HCT116 (cell line): ENCODE measurements at regions not wholly inside any gene's neighbourhood (a gene's known extent, or its start where the extent isn't known, plus 50 kb on each side); places are given as distances from the start of the nearest gene placed in this dataset.

Experiments used
- ATAC-seq: fragments of 200-7000 bp; cut with Tn5 transposase; 2 replicates; pipeline ENCODE4 v1.9.1; 2020; ENCODE audit warnings: mild to moderate bottlenecking, moderate library complexity
- BruUV-seq: library from RNA; stranded (reverse); fragments of 400-500 nt; replicated peaks from 2 replicates; lab custom pipeline; 2021; lab: Mats Ljungman, UMichigan
- CTCF ChIA-PET: fragments of 300-600 bp; sonication (Branson Sonifier 250); formaldehyde crosslinking; loops from one replicate; lab custom pipeline; 2021; ENCODE audit warnings: antibody characterized with exemption; lab: Charles Lee
- POLR2A ChIA-PET: fragments of 300-600, 350-600 bp; sonication (Branson Sonifier 250); formaldehyde crosslinking; loops from one replicate; lab custom pipeline; 2021; ENCODE audit warnings: antibody characterized with exemption; lab: Charles Lee
- RAD21 ChIA-PET, 2 experiments: fragments of 300-600 bp; sonication (Branson Sonifier 250); formaldehyde crosslinking; loops; one replicate each; lab custom pipeline; 2023; ENCODE audit warnings: low total read pairs in 2 of 2; ENCODE audit not compliant: uncharacterized antibody in 2 of 2, unreplicated experiment in 2 of 2, low non-redundant PET in 1 of 2; lab: Charles Lee
- DNase-seq: peaks from one replicate; pipeline ENCODE4 v3.0.0-alpha.2; 2010; ENCODE audit warnings: low read depth, low spot score
- H2AFZ ChIP-seq: fragments of 200-600 bp; shearing (Covaris generic), sonication (generic); 2 replicates; pipeline ENCODE4 v1.6.1; 2017; ENCODE audit warnings: low read depth, mixed run types, mixed read lengths, antibody characterized with exemption, low read length; ENCODE audit not compliant: poor library complexity, severe bottlenecking
- H3K27ac ChIP-seq: 2 replicates; pipeline ENCODE4 v1.5.1; 2012; ENCODE audit warnings: low read depth, low read length
- H3K27me3 ChIP-seq: fragments of 200-600 bp; sonication (generic); 2 replicates; pipeline ENCODE4 v1.6.1; 2016; ENCODE audit warnings: mixed run types, low read length, mixed read lengths; ENCODE audit not compliant: insufficient read depth
- H3K36me3 ChIP-seq, 2 experiments: fragments of 200-500 bp in 1 of 2; fragments of 200-600 bp in 1 of 2; sonication (Bioruptor generic) in 1 of 2; sonication (generic) in 1 of 2; 2 replicates each; pipeline versions ENCODE4 v1.5.1 to v1.6.1; 2014 to 2016; ENCODE audit warnings: low read length in 2 of 2, inconsistent platforms in 1 of 2, mixed read lengths in 1 of 2, mixed run types in 1 of 2; ENCODE audit not compliant: insufficient read depth in 2 of 2, control insufficient read depth in 1 of 2
- H3K4me1 ChIP-seq, 2 experiments: fragments of 200-600 bp in 1 of 2; sonication (generic) in 1 of 2; 2 replicates each; pipeline versions ENCODE4 v1.5.1 to v1.6.1; 2012 to 2017; ENCODE audit warnings: low read length in 2 of 2, inconsistent platforms in 1 of 2, mild to moderate bottlenecking in 1 of 2, mixed read lengths in 1 of 2, mixed run types in 1 of 2, moderate library complexity in 1 of 2; ENCODE audit not compliant: insufficient read depth in 2 of 2, control insufficient read depth in 1 of 2
- H3K4me2 ChIP-seq: fragments of 200-600 bp; sonication (generic); 2 replicates; pipeline ENCODE4 v1.6.1; 2017; ENCODE audit warnings: mixed run types, low read length, mixed read lengths
- H3K4me3 ChIP-seq, 2 experiments: fragments of 200-600 bp in 1 of 2; sonication (generic) in 1 of 2; replicated peaks in 1 of 2; 2 replicates each; pipeline ENCODE4 v1.5.1; 2011 to 2016; ENCODE audit warnings: low read length in 2 of 2, control low read depth in 1 of 2, low read depth in 1 of 2, mild to moderate bottlenecking in 1 of 2, mixed read lengths in 1 of 2, mixed run types in 1 of 2
- H3K79me2 ChIP-seq: fragments of 200-600 bp; sonication (generic); 2 replicates; pipeline ENCODE4 v1.6.1; 2017; ENCODE audit warnings: mild to moderate bottlenecking, mixed run types, low read length, moderate library complexity, mixed read lengths; ENCODE audit not compliant: insufficient read depth
- H3K9ac ChIP-seq: fragments of 200-600 bp; sonication (generic); 2 replicates; pipeline ENCODE4 v1.6.1; 2016; ENCODE audit warnings: low read length, mixed read lengths
- H3K9me2 ChIP-seq: fragments of 200-600 bp; sonication (generic), shearing (Covaris generic); 2 replicates; pipeline ENCODE4 v1.6.1; 2017; ENCODE audit warnings: mixed run types, mild to moderate bottlenecking, moderate library complexity; ENCODE audit not compliant: insufficient read depth
- H3K9me3 ChIP-seq, 2 experiments: fragments of 200-500 bp in 1 of 2; fragments of 200-600 bp in 1 of 2; sonication (Bioruptor generic) in 1 of 2; sonication (generic) in 1 of 2; 2 replicates each; pipeline ENCODE4 v1.6.1; 2014 to 2017; ENCODE audit warnings: low read length in 2 of 2, mixed read lengths in 2 of 2, inconsistent platforms in 1 of 2, low read depth in 1 of 2, mild to moderate bottlenecking in 1 of 2, mixed run types in 1 of 2, moderate library complexity in 1 of 2; ENCODE audit not compliant: control insufficient read depth in 1 of 2, insufficient read depth in 1 of 2
- H4K20me1 ChIP-seq: fragments of 200-600 bp; sonication (generic), shearing (Covaris generic); 2 replicates; pipeline ENCODE4 v1.6.1; 2017; ENCODE audit warnings: mixed run types, mild to moderate bottlenecking, moderate library complexity; ENCODE audit not compliant: insufficient read depth
- CBX3 ChIP-seq: IDR thresholded peaks from 2 replicates; pipeline ENCODE4 v1.6.1; 2012; ENCODE audit warnings: low read depth
- CEBPB ChIP-seq: IDR thresholded peaks from 2 replicates; pipeline ENCODE4 v1.6.1; 2012; ENCODE audit warnings: low read depth
- CTCF ChIP-seq, 3 experiments: fragments of 200-600 bp in 1 of 3; sonication (generic) in 1 of 3; IDR thresholded peaks in 2 of 3; conservative IDR thresholded peaks in 1 of 3; 2 replicates each; pipeline ENCODE4 v1.5.1; 2012 to 2017; ENCODE audit warnings: low read depth in 2 of 3, low read length in 2 of 3, antibody characterized with exemption in 1 of 3, borderline replicate concordance in 1 of 3, control low read depth in 1 of 3, mild to moderate bottlenecking in 1 of 3, mixed read lengths in 1 of 3, mixed run types in 1 of 3, moderate library complexity in 1 of 3; ENCODE audit not compliant: insufficient read depth in 1 of 3
- EGR1 ChIP-seq: IDR thresholded peaks from 2 replicates; pipeline ENCODE4 v1.6.1; 2012; ENCODE audit warnings: low read depth
- ELF1 ChIP-seq: IDR thresholded peaks from 2 replicates; pipeline ENCODE4 v1.6.1; 2012; ENCODE audit warnings: low read depth, borderline replicate concordance
- EZH2 ChIP-seq: fragments of 200-600 bp; sonication (generic); IDR thresholded peaks from 2 replicates; pipeline ENCODE4 v1.6.1; 2017; ENCODE audit warnings: antibody characterized with exemption, mixed run types
- EZH2phosphoT487 ChIP-seq: fragments of 200-600 bp; IDR thresholded peaks from 2 replicates; pipeline ENCODE4 v1.6.1; 2018; ENCODE audit warnings: antibody characterized with exemption, borderline replicate concordance
- FOSL1 ChIP-seq: IDR thresholded peaks from 2 replicates; pipeline ENCODE4 v1.6.1; 2012; ENCODE audit warnings: low read depth
- JUND ChIP-seq: IDR thresholded peaks from 2 replicates; pipeline ENCODE4 v1.6.1; 2012
- POLR2A ChIP-seq: IDR thresholded peaks from 2 replicates; pipeline ENCODE4 v1.7.0; 2011; ENCODE audit warnings: borderline replicate concordance; ENCODE audit not compliant: insufficient read depth, insufficient read length; ENCODE audit errors: extremely low read depth
- POLR2AphosphoS5 ChIP-seq: IDR thresholded peaks from 2 replicates; pipeline ENCODE4 v1.6.1; 2011; ENCODE audit warnings: mild to moderate bottlenecking, low read depth, low read length, moderate library complexity
- RAD21 ChIP-seq: IDR thresholded peaks from 2 replicates; pipeline ENCODE4 v1.6.1; 2012; ENCODE audit warnings: low read depth, mild to moderate bottlenecking
- REST ChIP-seq: IDR thresholded peaks from 2 replicates; pipeline ENCODE4 v1.6.1; 2012; ENCODE audit warnings: low read depth
- SIN3A ChIP-seq: IDR thresholded peaks from 2 replicates; pipeline ENCODE4 v1.6.1; 2012; ENCODE audit warnings: low read depth
- TCF7L2 ChIP-seq: IDR thresholded peaks from 2 replicates; pipeline ENCODE4 v1.7.0; 2011; ENCODE audit warnings: borderline replicate concordance, inconsistent platforms; ENCODE audit not compliant: insufficient read depth, insufficient read length; ENCODE audit errors: extremely low read depth
- YY1 ChIP-seq: IDR thresholded peaks from 2 replicates; pipeline ENCODE4 v1.6.1; 2011; ENCODE audit warnings: low read length, low read depth, moderate library complexity, mild to moderate bottlenecking; ENCODE audit not compliant: insufficient replicate concordance; ENCODE audit errors: extremely low read depth
- ZFX ChIP-seq: fragments of 450-650 bp; IDR thresholded peaks from 2 replicates; pipeline ENCODE4 v1.6.1; 2017
- intact Hi-C: fragments of 100-400 bp; cut with micrococcal nuclease; formaldehyde crosslinking; loops from 2 replicates; pipeline ENCODE4 v1.10.0; 2022
- TF ChIP-seq, protein P1 (sequence below): IDR thresholded peaks from 2 replicates; pipeline ENCODE4 v1.6.1; 2012
- TF ChIP-seq, protein P2 (sequence below): IDR thresholded peaks from 2 replicates; pipeline ENCODE4 v1.6.1; 2011; ENCODE audit warnings: mild to moderate bottlenecking, low read length, moderate library complexity; ENCODE audit not compliant: insufficient replicate concordance; ENCODE audit errors: extremely low read depth

- H3K36me3 ChIP-seq: peaks cover 0 to 4% of the 10 kb centered on the region in 2 experiments; a peak in 1 of 4 replicates
- TF ChIP-seq SIN3A (no peak), YY1 (no peak), ZFX (no peak), FOSL1 (no peak), EZH2 (no peak), CBX3 (no peak), CEBPB (no peak), POLR2AphosphoS5 (no peak), REST (no peak), TCF7L2 (no peak), POLR2A (no peak), CTCF (IDR thresholded peaks at IDR 0.05 in 2 of 3, conservative IDR thresholded peaks at IDR 0.05 in 1 of 3; ENCODE audit: borderline replicate concordance in 1 of 3, insufficient read depth in 1 of 3, low read depth in 2 of 3, low read length in 2 of 3) (no peak), JUND (no peak), RAD21 (no peak), EGR1 (no peak), ELF1 (no peak), EZH2phosphoT487 (no peak)
- TF ChIP-seq, protein P1, sequence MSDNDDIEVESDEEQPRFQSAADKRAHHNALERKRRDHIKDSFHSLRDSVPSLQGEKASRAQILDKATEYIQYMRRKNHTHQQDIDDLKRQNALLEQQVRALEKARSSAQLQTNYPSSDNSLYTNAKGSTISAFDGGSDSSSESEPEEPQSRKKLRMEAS: no peak
- TF ChIP-seq, protein P2, sequence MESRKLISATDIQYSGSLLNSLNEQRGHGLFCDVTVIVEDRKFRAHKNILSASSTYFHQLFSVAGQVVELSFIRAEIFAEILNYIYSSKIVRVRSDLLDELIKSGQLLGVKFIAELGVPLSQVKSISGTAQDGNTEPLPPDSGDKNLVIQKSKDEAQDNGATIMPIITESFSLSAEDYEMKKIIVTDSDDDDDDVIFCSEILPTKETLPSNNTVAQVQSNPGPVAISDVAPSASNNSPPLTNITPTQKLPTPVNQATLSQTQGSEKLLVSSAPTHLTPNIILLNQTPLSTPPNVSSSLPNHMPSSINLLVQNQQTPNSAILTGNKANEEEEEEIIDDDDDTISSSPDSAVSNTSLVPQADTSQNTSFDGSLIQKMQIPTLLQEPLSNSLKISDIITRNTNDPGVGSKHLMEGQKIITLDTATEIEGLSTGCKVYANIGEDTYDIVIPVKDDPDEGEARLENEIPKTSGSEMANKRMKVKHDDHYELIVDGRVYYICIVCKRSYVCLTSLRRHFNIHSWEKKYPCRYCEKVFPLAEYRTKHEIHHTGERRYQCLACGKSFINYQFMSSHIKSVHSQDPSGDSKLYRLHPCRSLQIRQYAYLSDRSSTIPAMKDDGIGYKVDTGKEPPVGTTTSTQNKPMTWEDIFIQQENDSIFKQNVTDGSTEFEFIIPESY: no peak
- POLR2A ChIA-PET: interaction anchor here (0.6 to 0.7 kb wide), 2 partner anchors 20 to 505 kb away, joined by 3 to 4 read pairs; no protein-coding TSS in a partner anchor
- H4K20me1 ChIP-seq: no peaks in the 10 kb centered on the region
- intact Hi-C loops: no loop called here
- no peaks in the 10 kb centered on the region for H3K9me3 ChIP-seq
- H3K27me3 ChIP-seq: no peaks in the 10 kb centered on the region
- no peak overlapping the region for H3K4me3 ChIP-seq
- H3K9ac ChIP-seq: no peak overlapping the region
- BruUV-seq: no TSS peak
- peaks cover 4% of the 10 kb centered on the region; the same call in 1 of the 2 replicates for H3K79me2 ChIP-seq
- CTCF ChIA-PET: no interaction called here
- H3K27ac ChIP-seq: peak overlapping the region; percentile 95
- no peaks in the 10 kb centered on the region for H3K9me2 ChIP-seq
- ATAC-seq: no peak
- peaks cover 37 to 56% of the 10 kb centered on the region in 2 experiments for H3K4me1 ChIP-seq
- DNase-seq: no peak
- H2AFZ ChIP-seq: no peak overlapping the region
- RAD21 ChIA-PET: interaction anchor here in 1 of 2 experiments (0.6 kb wide), 2 partner anchors 20 to 849 kb away, joined by 3 read pairs; no protein-coding TSS in a partner anchor
- no peak overlapping the region for H3K4me2 ChIP-seq
Observed at GRCh38 chr2:226169751-226170581, 629.7 kb downstream of the IRS1 start.
